ENCODE measurements at regions not wholly inside any gene's neighbourhood (a gene's known extent, or its start where the extent isn't known, plus 50 kb on each side); places are given as distances from the start of the nearest gene placed in this dataset.

GRCh38 chr9:107994648-107995047 is 505.1 kb upstream of the KLF4 start:
- TF ChIP-seq, protein P1, sequence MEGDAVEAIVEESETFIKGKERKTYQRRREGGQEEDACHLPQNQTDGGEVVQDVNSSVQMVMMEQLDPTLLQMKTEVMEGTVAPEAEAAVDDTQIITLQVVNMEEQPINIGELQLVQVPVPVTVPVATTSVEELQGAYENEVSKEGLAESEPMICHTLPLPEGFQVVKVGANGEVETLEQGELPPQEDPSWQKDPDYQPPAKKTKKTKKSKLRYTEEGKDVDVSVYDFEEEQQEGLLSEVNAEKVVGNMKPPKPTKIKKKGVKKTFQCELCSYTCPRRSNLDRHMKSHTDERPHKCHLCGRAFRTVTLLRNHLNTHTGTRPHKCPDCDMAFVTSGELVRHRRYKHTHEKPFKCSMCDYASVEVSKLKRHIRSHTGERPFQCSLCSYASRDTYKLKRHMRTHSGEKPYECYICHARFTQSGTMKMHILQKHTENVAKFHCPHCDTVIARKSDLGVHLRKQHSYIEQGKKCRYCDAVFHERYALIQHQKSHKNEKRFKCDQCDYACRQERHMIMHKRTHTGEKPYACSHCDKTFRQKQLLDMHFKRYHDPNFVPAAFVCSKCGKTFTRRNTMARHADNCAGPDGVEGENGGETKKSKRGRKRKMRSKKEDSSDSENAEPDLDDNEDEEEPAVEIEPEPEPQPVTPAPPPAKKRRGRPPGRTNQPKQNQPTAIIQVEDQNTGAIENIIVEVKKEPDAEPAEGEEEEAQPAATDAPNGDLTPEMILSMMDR (IDR thresholded peaks at IDR 0.05): no peak
- TF ChIP-seq POLR2A (IDR thresholded peaks at IDR 0.05): no peak

Measured in right lobe of liver (tissue), 4 donors.